ENCODE measurements at regions not wholly inside any gene's neighbourhood (a gene's known extent, or its start where the extent isn't known, plus 50 kb on each side); places are given as distances from the start of the nearest gene placed in this dataset.

DNA sequence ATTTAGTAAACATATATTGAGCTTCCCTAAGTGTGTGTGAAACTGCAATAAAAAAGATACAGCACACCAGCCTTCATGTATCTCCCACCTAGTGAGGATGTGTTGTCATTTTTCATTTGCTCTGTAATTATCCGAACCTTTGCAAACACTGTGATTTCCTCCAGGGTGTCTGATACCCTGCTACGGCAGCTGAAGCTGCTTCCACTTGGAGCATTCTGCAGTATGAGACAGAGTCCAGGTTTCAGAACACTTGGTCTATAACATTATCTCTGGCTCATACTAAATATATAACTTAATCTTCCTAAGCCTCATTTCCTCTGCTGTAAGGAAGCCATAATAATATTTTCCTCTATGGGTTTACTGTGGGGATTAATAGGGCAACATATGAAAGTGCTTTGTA, 1338.1 kb upstream of the SLC10A2 start:
- H3K4me3 ChIP-seq (ENCODE audit: low read length) = no peak overlapping the region
- no peak for DNase-seq (ENCODE audit: low read depth)
- TF ChIP-seq, protein P1, sequence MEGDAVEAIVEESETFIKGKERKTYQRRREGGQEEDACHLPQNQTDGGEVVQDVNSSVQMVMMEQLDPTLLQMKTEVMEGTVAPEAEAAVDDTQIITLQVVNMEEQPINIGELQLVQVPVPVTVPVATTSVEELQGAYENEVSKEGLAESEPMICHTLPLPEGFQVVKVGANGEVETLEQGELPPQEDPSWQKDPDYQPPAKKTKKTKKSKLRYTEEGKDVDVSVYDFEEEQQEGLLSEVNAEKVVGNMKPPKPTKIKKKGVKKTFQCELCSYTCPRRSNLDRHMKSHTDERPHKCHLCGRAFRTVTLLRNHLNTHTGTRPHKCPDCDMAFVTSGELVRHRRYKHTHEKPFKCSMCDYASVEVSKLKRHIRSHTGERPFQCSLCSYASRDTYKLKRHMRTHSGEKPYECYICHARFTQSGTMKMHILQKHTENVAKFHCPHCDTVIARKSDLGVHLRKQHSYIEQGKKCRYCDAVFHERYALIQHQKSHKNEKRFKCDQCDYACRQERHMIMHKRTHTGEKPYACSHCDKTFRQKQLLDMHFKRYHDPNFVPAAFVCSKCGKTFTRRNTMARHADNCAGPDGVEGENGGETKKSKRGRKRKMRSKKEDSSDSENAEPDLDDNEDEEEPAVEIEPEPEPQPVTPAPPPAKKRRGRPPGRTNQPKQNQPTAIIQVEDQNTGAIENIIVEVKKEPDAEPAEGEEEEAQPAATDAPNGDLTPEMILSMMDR (conservative IDR thresholded peaks at IDR 0.05; ENCODE audit: low read depth, low read length) = no peak

- DNase-seq (ENCODE audit: low read depth) = no peak
- no peak overlapping the region for H3K4me3 ChIP-seq (ENCODE audit: low read length)
- TF ChIP-seq, protein P1 (conservative IDR thresholded peaks at IDR 0.05; ENCODE audit: low read depth, low read length) = no peak
Measured at GRCh38 chr13:104389691-104390090, 1323.5 kb upstream of the SLC10A2 start.

GRCh38 chr13:104387510-104387909, 1321.3 kb upstream of the SLC10A2 start:
- no peak overlapping the region for H3K4me3 ChIP-seq (ENCODE audit: low read length)
- TF ChIP-seq, protein P1 (conservative IDR thresholded peaks at IDR 0.05; ENCODE audit: low read depth, low read length) = no peak
- DNase-seq (ENCODE audit: low read depth) = no peak

DNA sequence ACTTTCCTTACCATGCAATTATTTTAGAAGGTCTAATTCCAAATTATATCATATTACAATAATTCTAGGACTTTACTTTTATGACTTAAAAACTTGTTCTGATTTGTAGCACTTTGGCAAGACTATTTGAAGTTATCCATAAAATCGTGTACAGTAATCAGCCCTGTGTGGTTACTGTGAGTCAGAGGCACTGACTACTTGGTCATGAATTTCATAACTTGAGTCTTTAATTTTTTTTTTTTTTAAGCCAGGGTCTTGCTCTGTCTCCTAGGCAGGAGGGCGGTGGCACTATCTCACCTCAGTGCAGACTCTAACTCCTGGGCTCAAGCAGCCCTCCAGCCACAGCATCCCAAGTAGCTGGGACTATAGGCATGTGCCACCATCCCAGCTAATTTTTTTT, 1319.2 kb upstream of the SLC10A2 start:
- peak; percentile 64 for DNase-seq (ENCODE audit: low read depth)
- no peak overlapping the region for H3K4me3 ChIP-seq (ENCODE audit: low read length)
- TF ChIP-seq, protein P1 (conservative IDR thresholded peaks at IDR 0.05; ENCODE audit: low read depth, low read length) = no peak

DNA sequence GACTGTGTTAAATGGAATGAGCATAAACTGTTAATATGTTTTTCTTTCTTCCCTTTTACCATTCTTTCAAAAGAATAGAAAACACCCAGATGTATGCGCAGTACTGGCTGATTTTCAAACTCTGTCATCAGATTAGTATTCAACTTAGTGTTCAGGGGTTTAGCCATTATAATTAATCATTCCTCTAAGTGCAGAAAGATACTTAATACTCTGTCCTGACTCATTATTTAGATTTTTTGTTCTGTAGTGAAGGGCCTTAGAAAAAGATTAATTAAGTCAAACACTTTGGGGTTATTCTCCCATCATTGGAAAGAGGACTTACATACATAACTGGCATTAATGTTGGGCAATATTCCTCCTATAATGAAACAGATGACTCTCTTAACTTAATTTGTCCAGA, 1316.7 kb upstream of the SLC10A2 start:
- TF ChIP-seq, protein P1 (conservative IDR thresholded peaks at IDR 0.05; ENCODE audit: low read depth, low read length) = no peak
- peak; percentile 65 for DNase-seq (ENCODE audit: low read depth)
- no peak overlapping the region for H3K4me3 ChIP-seq (ENCODE audit: low read length)

DNA sequence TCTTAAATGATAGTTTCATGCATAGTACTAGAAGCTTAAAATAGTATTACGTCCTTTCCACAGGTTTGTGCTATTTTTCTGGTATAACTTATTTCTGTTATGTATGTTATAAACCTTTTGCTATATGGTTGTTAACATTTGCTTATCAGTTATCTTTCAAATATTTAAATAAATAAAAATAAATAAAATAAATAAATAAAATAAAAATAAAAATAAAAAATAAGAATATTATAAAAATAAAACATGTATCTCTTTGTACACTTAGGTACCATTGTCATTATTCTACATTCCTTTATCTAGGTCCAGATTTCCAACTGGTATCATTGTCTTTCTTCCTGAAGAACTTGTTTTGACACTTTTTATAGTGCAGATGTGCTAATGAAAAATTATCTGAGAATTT, 1310.4 kb upstream of the SLC10A2 start:
- no peak overlapping the region for H3K4me3 ChIP-seq (ENCODE audit: low read length)
- TF ChIP-seq, protein P1 (conservative IDR thresholded peaks at IDR 0.05; ENCODE audit: low read depth, low read length) = no peak
- no peak for DNase-seq (ENCODE audit: low read depth)

GRCh38 chr13:104375614-104376013, 1309.4 kb upstream of the SLC10A2 start:
- TF ChIP-seq, protein P1 (conservative IDR thresholded peaks at IDR 0.05; ENCODE audit: low read depth, low read length) = no peak
- DNase-seq (ENCODE audit: low read depth) = no peak
- no peak overlapping the region for H3K4me3 ChIP-seq (ENCODE audit: low read length)

Measured in retinal pigment epithelial cell (primary cell).